Lung (tissue), 11 donors: ENCODE measurements at regions not wholly inside any gene's neighbourhood (a gene's known extent, or its start where the extent isn't known, plus 50 kb on each side); places are given as distances from the start of the nearest gene placed in this dataset.

Experiments
- ATAC-seq: fragments of 200-7000 bp; cut with Tn5 transposase; one replicate; pipeline ENCODE4 v1.9.1; 2020; ENCODE audit warnings: moderate number of reproducible peaks; ENCODE audit not compliant: insufficient read depth, low FRiP score
- DNase-seq, 3 donors: peaks; one replicate each; pipeline ENCODE4 v3.0.0-alpha.2; 2013 to 2017
- H3K27ac ChIP-seq, 2 donors: one replicate each; pipeline ENCODE4 v1.5.1; 2013; ENCODE audit warnings: mild to moderate bottlenecking in 2 of 2, moderate library complexity in 2 of 2, control low read depth in 1 of 2, inconsistent platforms in 1 of 2, low read depth in 1 of 2, low read length in 1 of 2
- H3K27me3 ChIP-seq, 3 donors: one replicate each; pipeline ENCODE4 v1.5.1; 2013; ENCODE audit warnings: low read length in 2 of 3; ENCODE audit not compliant: control insufficient read depth in 3 of 3, insufficient read depth in 3 of 3
- H3K36me3 ChIP-seq, 4 donors: one replicate each; pipeline ENCODE4 v1.5.1; 2013; ENCODE audit warnings: low read length in 4 of 4, mild to moderate bottlenecking in 1 of 4, moderate library complexity in 1 of 4; ENCODE audit not compliant: control insufficient read depth in 4 of 4, insufficient read depth in 4 of 4
- H3K4me1 ChIP-seq, 5 donors: one replicate each; pipeline ENCODE4 v1.5.1; 2013; ENCODE audit warnings: low read length in 5 of 5, mild to moderate bottlenecking in 2 of 5, moderate library complexity in 1 of 5; ENCODE audit not compliant: control insufficient read depth in 5 of 5, insufficient read depth in 5 of 5
- H3K4me3 ChIP-seq: one replicate; pipeline ENCODE4 v1.5.1; 2013; ENCODE audit warnings: mild to moderate bottlenecking, control low read depth, moderate library complexity
- H3K9ac ChIP-seq, 2 donors: one replicate each; pipeline ENCODE4 v1.5.1; 2013; ENCODE audit warnings: low read length in 2 of 2, control low read depth in 1 of 2; ENCODE audit not compliant: insufficient read depth in 1 of 2
- H3K9me3 ChIP-seq, 4 donors: one replicate each; pipeline ENCODE4 v1.5.1; 2013; ENCODE audit warnings: low read length in 3 of 4, mild to moderate bottlenecking in 1 of 4, moderate library complexity in 1 of 4; ENCODE audit not compliant: control insufficient read depth in 4 of 4, insufficient read depth in 3 of 4
- WGBS, 2 donors: extraction: QIAGEN DNeasy Blood & Tissue Kit; methylation state at CpG; one replicate each; pipeline ENCODE4 v1.1.7; 2013; 5-methylcytosine and 5-hydroxymethylcytosine counted together
- TF ChIP-seq, protein P1 (sequence below): IDR thresholded peaks from 2 replicates; pipeline ENCODE4 v1.5.1; 2012; ENCODE audit warnings: mild to moderate bottlenecking; ENCODE audit errors: control extremely low read depth, extremely low read depth
- donor health status: control.
- donor health status: control.
- donor health status: Bipolar disorder and iron deficiency.
- donor health status: healthy.
- donor health status: DM: yes; HTN: yes; CAD: no.

DNA sequence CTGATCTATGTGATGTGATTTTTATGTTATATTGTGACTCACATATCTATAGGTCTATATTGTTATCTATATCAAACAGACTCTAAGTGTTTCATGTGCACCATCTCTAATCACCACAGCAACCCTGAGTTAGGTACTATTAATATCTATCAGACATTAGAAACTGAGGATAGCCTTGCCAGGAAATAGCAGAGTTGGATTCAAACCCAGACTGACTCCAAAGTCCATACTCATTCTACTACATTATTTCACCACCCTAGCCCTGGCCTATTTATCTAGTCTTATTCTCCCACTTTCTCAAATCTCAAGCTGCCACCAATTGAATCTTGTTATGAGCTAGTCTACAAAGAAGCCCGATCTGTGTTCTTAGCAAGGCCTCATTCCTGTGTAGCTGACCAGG is 65.4 kb upstream of the GNAO1 start:
- Histone ChIP-seq H3K27me3 (no peaks in the 10 kb centered on the region), H3K27ac (no peak overlapping the region), H3K9ac (no peak overlapping the region), H3K9me3 (no peaks in the 10 kb centered on the region), H3K4me3 (no peak overlapping the region), H3K36me3 (no peaks in the 10 kb centered on the region), H3K4me1 (peaks cover 0 to 3% (median 0%) of the 10 kb centered on the region in 5 donors)
- ATAC-seq (no peak), DNase-seq (no peak)
- WGBS, 2 donors = 88 to 91% methylated on average over 1 of the region's 1 CpG
- TF ChIP-seq, protein P1, sequence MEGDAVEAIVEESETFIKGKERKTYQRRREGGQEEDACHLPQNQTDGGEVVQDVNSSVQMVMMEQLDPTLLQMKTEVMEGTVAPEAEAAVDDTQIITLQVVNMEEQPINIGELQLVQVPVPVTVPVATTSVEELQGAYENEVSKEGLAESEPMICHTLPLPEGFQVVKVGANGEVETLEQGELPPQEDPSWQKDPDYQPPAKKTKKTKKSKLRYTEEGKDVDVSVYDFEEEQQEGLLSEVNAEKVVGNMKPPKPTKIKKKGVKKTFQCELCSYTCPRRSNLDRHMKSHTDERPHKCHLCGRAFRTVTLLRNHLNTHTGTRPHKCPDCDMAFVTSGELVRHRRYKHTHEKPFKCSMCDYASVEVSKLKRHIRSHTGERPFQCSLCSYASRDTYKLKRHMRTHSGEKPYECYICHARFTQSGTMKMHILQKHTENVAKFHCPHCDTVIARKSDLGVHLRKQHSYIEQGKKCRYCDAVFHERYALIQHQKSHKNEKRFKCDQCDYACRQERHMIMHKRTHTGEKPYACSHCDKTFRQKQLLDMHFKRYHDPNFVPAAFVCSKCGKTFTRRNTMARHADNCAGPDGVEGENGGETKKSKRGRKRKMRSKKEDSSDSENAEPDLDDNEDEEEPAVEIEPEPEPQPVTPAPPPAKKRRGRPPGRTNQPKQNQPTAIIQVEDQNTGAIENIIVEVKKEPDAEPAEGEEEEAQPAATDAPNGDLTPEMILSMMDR = no peak

DNA sequence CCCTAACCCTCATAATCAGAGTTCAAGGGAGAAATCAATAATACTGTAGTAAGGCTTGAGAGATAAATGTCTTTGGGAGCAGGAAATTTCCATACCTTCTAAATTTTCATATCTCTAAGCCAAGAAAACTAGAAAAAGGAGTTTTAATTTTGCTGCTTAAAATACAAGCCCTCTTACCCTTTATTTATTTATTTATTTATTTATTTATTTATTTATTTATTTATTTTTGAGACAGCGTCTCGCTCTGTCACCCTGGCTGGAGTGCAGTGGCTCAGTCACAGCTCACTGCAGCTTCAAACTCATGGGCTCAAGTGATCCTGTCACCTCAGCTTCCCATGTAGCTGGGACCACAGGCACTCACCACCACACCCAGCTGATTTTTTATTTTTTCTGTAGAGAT is 69.0 kb upstream of the GNAO1 start:
- no peaks in the 10 kb centered on the region for H3K27me3 ChIP-seq
- no peak overlapping the region for H3K27ac ChIP-seq
- 92 to 100% methylated on average over 2 of the region's 2 CpGs for WGBS, 2 donors
- H3K4me3 ChIP-seq = no peak overlapping the region
- H3K4me1 ChIP-seq = peaks cover 0 to 3% (median 0%) of the 10 kb centered on the region in 5 donors
- no peaks in the 10 kb centered on the region for H3K36me3 ChIP-seq
- H3K9me3 ChIP-seq = no peaks in the 10 kb centered on the region
- ATAC-seq (no peak), DNase-seq (no peak)
- TF ChIP-seq, protein P1 = no peak
- no peak overlapping the region for H3K9ac ChIP-seq

GRCh38 chr16:56121156-56121500 is 70.2 kb upstream of the GNAO1 start:
- Histone ChIP-seq H3K9ac (no peak overlapping the region), H3K9me3 (no peaks in the 10 kb centered on the region), H3K27ac (no peak overlapping the region), H3K36me3 (no peaks in the 10 kb centered on the region), H3K27me3 (no peaks in the 10 kb centered on the region), H3K4me3 (no peak overlapping the region), H3K4me1 (peaks cover 0 to 3% (median 0%) of the 10 kb centered on the region in 5 donors)
- ATAC-seq (no peak), DNase-seq (no peak)
- 87 to 91% methylated on average over 2 of the region's 2 CpGs for WGBS, 2 donors
- TF ChIP-seq, protein P1 = no peak

GRCh38 chr16:56120447-56121155 is 70.7 kb upstream of the GNAO1 start:
- Histone ChIP-seq H3K9ac (no peak overlapping the region), H3K4me1 (peaks cover 0 to 3% (median 0%) of the 10 kb centered on the region in 5 donors), H3K9me3 (no peaks in the 10 kb centered on the region), H3K36me3 (no peaks in the 10 kb centered on the region), H3K4me3 (no peak overlapping the region), H3K27me3 (no peaks in the 10 kb centered on the region), H3K27ac (no peak overlapping the region)
- ATAC-seq (no peak), DNase-seq (no peak)
- WGBS, 2 donors = 79 to 86% methylated on average over 3 of the region's 3 CpGs
- TF ChIP-seq, protein P1 = no peak
